GM12873 (cell line): ENCODE measurements at regions not wholly inside any gene's neighbourhood (a gene's known extent, or its start where the extent isn't known, plus 50 kb on each side); places are given as distances from the start of the nearest gene placed in this dataset.

Source experiments
- TF ChIP-seq, protein P1 (sequence below): IDR thresholded peaks from 2 replicates; pipeline ENCODE4 v1.5.1; 2012; ENCODE audit warnings: low read depth, mild to moderate bottlenecking, moderate library complexity, low read length, control low read depth; ENCODE audit not compliant: insufficient read depth; ENCODE audit errors: missing control alignments

- TF ChIP-seq, protein P1, sequence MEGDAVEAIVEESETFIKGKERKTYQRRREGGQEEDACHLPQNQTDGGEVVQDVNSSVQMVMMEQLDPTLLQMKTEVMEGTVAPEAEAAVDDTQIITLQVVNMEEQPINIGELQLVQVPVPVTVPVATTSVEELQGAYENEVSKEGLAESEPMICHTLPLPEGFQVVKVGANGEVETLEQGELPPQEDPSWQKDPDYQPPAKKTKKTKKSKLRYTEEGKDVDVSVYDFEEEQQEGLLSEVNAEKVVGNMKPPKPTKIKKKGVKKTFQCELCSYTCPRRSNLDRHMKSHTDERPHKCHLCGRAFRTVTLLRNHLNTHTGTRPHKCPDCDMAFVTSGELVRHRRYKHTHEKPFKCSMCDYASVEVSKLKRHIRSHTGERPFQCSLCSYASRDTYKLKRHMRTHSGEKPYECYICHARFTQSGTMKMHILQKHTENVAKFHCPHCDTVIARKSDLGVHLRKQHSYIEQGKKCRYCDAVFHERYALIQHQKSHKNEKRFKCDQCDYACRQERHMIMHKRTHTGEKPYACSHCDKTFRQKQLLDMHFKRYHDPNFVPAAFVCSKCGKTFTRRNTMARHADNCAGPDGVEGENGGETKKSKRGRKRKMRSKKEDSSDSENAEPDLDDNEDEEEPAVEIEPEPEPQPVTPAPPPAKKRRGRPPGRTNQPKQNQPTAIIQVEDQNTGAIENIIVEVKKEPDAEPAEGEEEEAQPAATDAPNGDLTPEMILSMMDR: no peak
Observed at GRCh38 chr6:133026705-133027104, 212.3 kb downstream of the RPS12 start.

DNA sequence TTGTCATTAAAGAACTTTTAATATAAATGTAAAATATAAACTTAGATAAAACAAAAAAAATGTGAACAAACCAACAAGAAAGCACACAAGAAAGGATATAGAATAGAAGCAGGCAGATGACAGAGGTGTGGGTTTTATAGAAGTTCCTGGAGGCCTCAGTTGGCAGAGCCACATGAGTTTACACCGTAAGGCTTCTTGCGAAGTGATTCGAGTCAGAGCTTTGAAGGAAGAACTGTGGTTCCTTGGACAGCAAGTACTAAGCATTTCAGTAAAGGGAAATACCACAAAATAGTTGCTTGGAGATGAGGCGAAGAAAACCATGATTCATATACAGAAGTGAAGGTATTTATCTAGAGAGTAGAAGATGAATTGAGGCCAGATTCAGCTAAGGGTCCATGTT lies 207.9 kb upstream of the EYA4 start:
- TF ChIP-seq, protein P1: no peak

GRCh38 chr6:133034509-133035206 lies 206.5 kb upstream of the EYA4 start:
- TF ChIP-seq, protein P1: no peak

DNA sequence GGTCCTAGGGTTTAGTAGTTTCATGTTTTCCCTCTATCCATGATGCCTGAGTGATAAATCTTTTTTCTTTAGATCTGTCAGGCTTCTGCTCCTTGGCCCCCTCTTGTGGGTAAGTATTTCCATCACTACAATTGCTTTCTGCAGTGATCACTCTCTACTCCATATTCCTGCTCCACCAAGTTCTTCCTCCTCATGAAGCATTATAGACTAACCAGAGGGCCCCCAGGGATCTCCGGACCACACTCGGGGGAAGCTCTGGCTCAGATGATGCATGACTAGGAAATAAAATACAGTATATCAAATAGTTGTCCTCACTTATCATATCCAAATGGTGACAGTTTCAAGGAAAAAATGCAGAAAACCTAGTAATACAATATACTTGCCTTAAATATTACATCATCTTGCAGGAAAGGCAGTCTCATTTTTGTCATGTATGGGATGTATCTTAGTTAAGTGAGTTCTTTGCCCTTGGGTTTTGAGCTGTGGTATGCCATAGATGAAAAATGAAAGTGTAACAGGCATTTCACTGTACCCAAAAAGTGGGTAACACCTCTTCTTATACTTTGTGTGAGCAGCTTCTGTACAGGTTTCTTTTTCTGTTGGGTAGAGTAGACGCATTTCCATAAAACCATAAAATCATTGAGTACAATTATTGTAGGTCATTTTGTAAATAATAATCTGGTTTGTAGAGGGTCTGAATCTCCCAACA lies 200.9 kb upstream of the EYA4 start:
- TF ChIP-seq, protein P1: peak; percentile 42

GRCh38 chr6:133040803-133041419 lies 200.2 kb upstream of the EYA4 start:
- TF ChIP-seq, protein P1: no peak

- TF ChIP-seq, protein P1: no peak
Observed at GRCh38 chr6:133042550-133043120, 198.5 kb upstream of the EYA4 start.

GRCh38 chr6:133046576-133046975 lies 194.6 kb upstream of the EYA4 start:
- TF ChIP-seq, protein P1: no peak
